Keratinocyte (primary cell): ENCODE measurements at regions not wholly inside any gene's neighbourhood (a gene's known extent, or its start where the extent isn't known, plus 50 kb on each side); places are given as distances from the start of the nearest gene placed in this dataset.

Experiments
- DNase-seq: peaks from one replicate; pipeline ENCODE4 v3.0.0-alpha.2; 2011; ENCODE audit warnings: low read depth, missing footprints, low spot score
- FAIRE-seq: peaks from 2 replicates; lab custom pipeline; 2011; peaks lifted over from hg19 to GRCh38; lab: Jason Lieb, UNC
- H2AFZ ChIP-seq: 2 replicates; pipeline ENCODE4 v1.6.0; 2012; ENCODE audit warnings: low read length, control low read depth, inconsistent platforms; ENCODE audit not compliant: control insufficient read depth
- H3K27ac ChIP-seq: 2 replicates; pipeline ENCODE4 v1.5.1; 2011; ENCODE audit warnings: low read length; ENCODE audit not compliant: control insufficient read depth, insufficient read depth
- H3K27me3 ChIP-seq: 3 replicates; pipeline ENCODE4 v1.6.0; 2011; ENCODE audit warnings: low read length; ENCODE audit not compliant: control insufficient read depth, insufficient read depth; ENCODE audit errors: extremely low read depth
- H3K36me3 ChIP-seq, 2 experiments: 2 replicates in 1 of 2; 3 replicates in 1 of 2; pipeline ENCODE4 v1.5.1; 2011; ENCODE audit warnings: low read length in 2 of 2, mild to moderate bottlenecking in 1 of 2; ENCODE audit not compliant: control insufficient read depth in 2 of 2, insufficient read depth in 2 of 2; ENCODE audit errors: extremely low read depth in 1 of 2
- H3K4me1 ChIP-seq: 3 replicates; pipeline ENCODE4 v1.5.1; 2011; ENCODE audit warnings: low read length; ENCODE audit not compliant: control insufficient read depth, insufficient read depth; ENCODE audit errors: extremely low read depth
- H3K4me2 ChIP-seq: 3 replicates; pipeline ENCODE4 v1.6.0; 2011; ENCODE audit warnings: low read depth, low read length; ENCODE audit not compliant: control insufficient read depth, insufficient read depth; ENCODE audit errors: extremely low read depth
- H3K4me3 ChIP-seq, 3 experiments: fragments of 200-600 bp in 1 of 3; sonication (generic) in 1 of 3; 2 replicates in 2 of 3; 3 replicates in 1 of 3; pipeline ENCODE4 v1.5.1; 2011 to 2016; ENCODE audit warnings: low read length in 3 of 3, mild to moderate bottlenecking in 3 of 3, control low read depth in 2 of 3, inconsistent platforms in 1 of 3, low read depth in 1 of 3, mixed read lengths in 1 of 3, mixed run types in 1 of 3, moderate library complexity in 1 of 3; ENCODE audit not compliant: control insufficient read depth in 2 of 3, insufficient read depth in 2 of 3; ENCODE audit errors: extremely low read depth in 1 of 3
- H3K79me2 ChIP-seq: 2 replicates; pipeline ENCODE4 v1.6.0; 2012; ENCODE audit warnings: low read length; ENCODE audit not compliant: control insufficient read depth, insufficient read depth
- H3K9ac ChIP-seq: 3 replicates; pipeline ENCODE4 v1.6.0; 2011; ENCODE audit warnings: low read length; ENCODE audit not compliant: control insufficient read depth, insufficient read depth; ENCODE audit errors: extremely low read depth
- H3K9me1 ChIP-seq: 3 replicates; pipeline ENCODE4 v1.6.0; 2011; ENCODE audit warnings: low read length; ENCODE audit not compliant: control insufficient read depth, insufficient read depth; ENCODE audit errors: extremely low read depth
- H3K9me3 ChIP-seq: 2 replicates; pipeline ENCODE4 v1.5.1; 2012; ENCODE audit warnings: low read depth, low read length; ENCODE audit not compliant: control insufficient read depth
- H4K20me1 ChIP-seq: 3 replicates; pipeline ENCODE4 v1.6.0; 2011; ENCODE audit warnings: low read length; ENCODE audit not compliant: control insufficient read depth, insufficient read depth; ENCODE audit errors: extremely low read depth
- EZH2 ChIP-seq: IDR thresholded peaks from one replicate; pipeline ENCODE4 v1.6.1; 2012; ENCODE audit warnings: inconsistent platforms, mild to moderate bottlenecking, low read length, moderate library complexity
- dilution Hi-C: fragments of 300-500 bp; cut with MboI; formaldehyde crosslinking; loops from one replicate; pipeline ENCODE4 v1.7.0; 2020; ENCODE audit warnings: low sequenced_read_pairs; ENCODE audit not compliant: extremely low pct_ligation_motif_present
- TF ChIP-seq, protein P1 (sequence below), 3 experiments: IDR thresholded peaks in 1 of 3; conservative IDR thresholded peaks in 1 of 3; optimal IDR thresholded peaks in 1 of 3; 2 replicates in 2 of 3; 3 replicates in 1 of 3; pipeline versions ENCODE3 to v1.5.1; 2011; ENCODE audit warnings: low read length in 3 of 3, mild to moderate bottlenecking in 3 of 3, moderate library complexity in 2 of 3, control low read depth in 1 of 3, inconsistent platforms in 1 of 3; ENCODE audit not compliant: insufficient read depth in 2 of 3; ENCODE audit errors: extremely low read depth in 1 of 3

DNA sequence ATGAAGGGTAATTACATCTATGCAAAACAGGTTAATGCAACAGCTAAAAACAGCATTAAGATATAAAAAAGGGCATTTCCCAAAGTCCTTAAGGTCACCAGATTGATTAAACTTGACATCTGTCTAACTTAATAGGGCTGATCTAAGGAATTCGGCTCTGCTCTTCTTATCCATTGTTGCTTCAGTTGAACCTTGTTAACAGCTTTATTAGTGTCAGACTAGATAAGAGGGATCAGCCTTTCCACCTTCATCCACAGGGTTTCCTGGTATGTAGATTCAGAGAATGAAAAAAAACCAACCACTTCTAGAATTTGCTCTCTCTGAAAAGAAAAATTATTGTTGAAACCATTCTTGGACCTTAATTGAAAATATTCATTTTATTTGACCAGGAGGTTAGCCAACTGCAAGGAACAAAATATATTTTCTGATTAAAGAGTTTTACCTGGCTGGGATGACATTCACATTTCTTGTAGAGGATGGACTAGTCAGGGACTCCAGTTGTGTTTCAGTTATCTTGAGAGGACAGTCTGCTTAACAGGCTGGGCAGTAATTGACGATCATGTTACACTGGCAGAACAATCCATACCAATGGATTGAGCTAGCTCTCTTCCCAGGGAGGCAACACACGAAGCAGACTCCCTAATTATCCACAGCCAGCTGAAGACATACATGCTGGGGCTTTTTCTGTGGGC is 357.4 kb upstream of the ACVR2A start:
- FAIRE-seq (no peak), DNase-seq (no peak)
- H3K4me2 ChIP-seq, result no peak overlapping the region
- H4K20me1 ChIP-seq, result no peaks in the 10 kb centered on the region
- H3K4me3 ChIP-seq, result no peak overlapping the region
- H3K4me1 ChIP-seq, result no peaks in the 10 kb centered on the region
- H2AFZ ChIP-seq, result no peak overlapping the region
- no peaks in the 10 kb centered on the region for H3K9me1 ChIP-seq
- H3K79me2 ChIP-seq, result no peaks in the 10 kb centered on the region
- dilution Hi-C loops, result no loop called here
- H3K9ac ChIP-seq, result no peak overlapping the region
- H3K36me3 ChIP-seq, result no peaks in the 10 kb centered on the region
- H3K27me3 ChIP-seq, result peaks cover 4% of the 10 kb centered on the region
- no peak overlapping the region for H3K27ac ChIP-seq
- H3K9me3 ChIP-seq, result no peaks in the 10 kb centered on the region
- TF ChIP-seq, protein P1, sequence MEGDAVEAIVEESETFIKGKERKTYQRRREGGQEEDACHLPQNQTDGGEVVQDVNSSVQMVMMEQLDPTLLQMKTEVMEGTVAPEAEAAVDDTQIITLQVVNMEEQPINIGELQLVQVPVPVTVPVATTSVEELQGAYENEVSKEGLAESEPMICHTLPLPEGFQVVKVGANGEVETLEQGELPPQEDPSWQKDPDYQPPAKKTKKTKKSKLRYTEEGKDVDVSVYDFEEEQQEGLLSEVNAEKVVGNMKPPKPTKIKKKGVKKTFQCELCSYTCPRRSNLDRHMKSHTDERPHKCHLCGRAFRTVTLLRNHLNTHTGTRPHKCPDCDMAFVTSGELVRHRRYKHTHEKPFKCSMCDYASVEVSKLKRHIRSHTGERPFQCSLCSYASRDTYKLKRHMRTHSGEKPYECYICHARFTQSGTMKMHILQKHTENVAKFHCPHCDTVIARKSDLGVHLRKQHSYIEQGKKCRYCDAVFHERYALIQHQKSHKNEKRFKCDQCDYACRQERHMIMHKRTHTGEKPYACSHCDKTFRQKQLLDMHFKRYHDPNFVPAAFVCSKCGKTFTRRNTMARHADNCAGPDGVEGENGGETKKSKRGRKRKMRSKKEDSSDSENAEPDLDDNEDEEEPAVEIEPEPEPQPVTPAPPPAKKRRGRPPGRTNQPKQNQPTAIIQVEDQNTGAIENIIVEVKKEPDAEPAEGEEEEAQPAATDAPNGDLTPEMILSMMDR (optimal IDR thresholded peaks at IDR 0.05 in 1 of 3, IDR thresholded peaks at IDR 0.05 in 1 of 3, conservative IDR thresholded peaks at IDR 0.05 in 1 of 3; ENCODE audit: extremely low read depth in 1 of 3, insufficient read depth in 2 of 3, low read length in 3 of 3), result no peak
- no peak for TF ChIP-seq EZH2

DNA sequence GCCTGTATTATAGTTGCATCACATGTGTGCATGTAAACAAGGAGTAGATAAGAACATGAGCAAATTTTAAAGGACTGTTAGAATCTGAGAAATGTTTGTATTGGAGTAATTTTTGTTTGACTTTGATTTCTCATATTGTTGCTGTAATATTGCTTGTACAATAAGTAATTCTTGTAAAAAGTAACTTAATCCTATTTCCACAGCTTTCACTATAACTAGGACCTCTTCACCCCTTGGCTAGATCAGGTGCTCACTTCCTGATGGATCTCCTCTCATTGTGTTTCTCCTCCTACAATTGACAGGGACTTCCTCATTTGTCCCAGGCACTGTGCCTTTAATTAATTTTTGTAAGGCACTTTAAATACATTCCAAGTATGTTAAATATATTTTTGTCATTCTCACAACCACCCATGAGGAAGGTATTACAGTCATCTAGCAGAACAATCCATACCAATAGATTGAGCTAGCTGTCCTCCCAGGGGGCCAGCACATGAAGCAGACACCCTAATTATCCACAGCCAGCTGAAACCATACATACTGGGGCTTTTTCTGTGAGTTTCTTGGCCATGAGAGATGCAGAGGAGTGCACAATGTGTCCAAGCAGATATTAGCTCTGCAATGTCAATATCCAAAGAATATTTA is 359.5 kb upstream of the ACVR2A start:
- Histone ChIP-seq H3K4me2 (no peak overlapping the region), H3K36me3 (no peaks in the 10 kb centered on the region), H3K27me3 (peaks cover 4% of the 10 kb centered on the region), H2AFZ (no peak overlapping the region), H3K4me3 (no peak overlapping the region), H3K9ac (no peak overlapping the region), H3K4me1 (no peaks in the 10 kb centered on the region), H3K9me3 (no peaks in the 10 kb centered on the region), H3K79me2 (no peaks in the 10 kb centered on the region), H3K27ac (no peak overlapping the region), H3K9me1 (no peaks in the 10 kb centered on the region), H4K20me1 (no peaks in the 10 kb centered on the region)
- dilution Hi-C loops, result no loop called here
- DNase-seq (no peak), FAIRE-seq (no peak)
- TF ChIP-seq EZH2, result no peak
- TF ChIP-seq, protein P1 (optimal IDR thresholded peaks at IDR 0.05 in 1 of 3, IDR thresholded peaks at IDR 0.05 in 1 of 3, conservative IDR thresholded peaks at IDR 0.05 in 1 of 3; ENCODE audit: extremely low read depth in 1 of 3, insufficient read depth in 2 of 3, low read length in 3 of 3), result no peak
